ENCODE measurements at regions not wholly inside any gene's neighbourhood (a gene's known extent, or its start where the extent isn't known, plus 50 kb on each side); places are given as distances from the start of the nearest gene placed in this dataset.

- TF ChIP-seq EZH2 (optimal IDR thresholded peaks at IDR 0.05; ENCODE audit: low read depth, low read length) (no peak), CTCF (IDR thresholded peaks at IDR 0.05; ENCODE audit: low read length) (no peak)
Observed at GRCh38 chr5:99037668-99038067, 108.9 kb upstream of the CHD1 start.

Data from MM.1S (cell line).